AG04450 (cell line): ENCODE measurements at regions not wholly inside any gene's neighbourhood (a gene's known extent, or its start where the extent isn't known, plus 50 kb on each side); places are given as distances from the start of the nearest gene placed in this dataset.

Source experiments
- CTCF ChIA-PET: fragments of 300-600, 350-600 bp; formaldehyde crosslinking; extraction: SDS; loops from one replicate; lab custom pipeline; 2022; ENCODE audit warnings: antibody characterized with exemption, inconsistent platforms; lab: Charles Lee
- POLR2A ChIA-PET: fragments of 350-600 bp; formaldehyde crosslinking; extraction: SDS; loops from one replicate; lab custom pipeline; 2021; ENCODE audit warnings: antibody characterized with exemption, inconsistent platforms; lab: Yijun Ruan, JAX
- DNase-seq: peaks from one replicate; pipeline ENCODE4 v3.0.0-alpha.2; 2011; ENCODE audit warnings: low read depth, low spot score
- H3K27ac ChIP-seq: one replicate; pipeline ENCODE4 v1.5.1; 2012; ENCODE audit warnings: low read depth, low read length, control low read depth
- H3K27me3 ChIP-seq: one replicate; pipeline ENCODE4 v1.6.0; 2012; ENCODE audit warnings: low read length; ENCODE audit not compliant: control insufficient read depth, insufficient read depth
- H3K4me3 ChIP-seq: 2 replicates; pipeline ENCODE4 v1.5.1; 2011; ENCODE audit warnings: mild to moderate bottlenecking, low read depth, low read length, control low read depth
- H3K9me3 ChIP-seq: 2 replicates; pipeline ENCODE4 v1.5.1; 2012; ENCODE audit warnings: low read length; ENCODE audit not compliant: control insufficient read depth, insufficient read depth
- TF ChIP-seq, protein P1 (sequence below): IDR thresholded peaks from 2 replicates; pipeline ENCODE4 v1.5.1; 2011; ENCODE audit warnings: low read depth, low read length, control low read depth, inconsistent platforms

DNA sequence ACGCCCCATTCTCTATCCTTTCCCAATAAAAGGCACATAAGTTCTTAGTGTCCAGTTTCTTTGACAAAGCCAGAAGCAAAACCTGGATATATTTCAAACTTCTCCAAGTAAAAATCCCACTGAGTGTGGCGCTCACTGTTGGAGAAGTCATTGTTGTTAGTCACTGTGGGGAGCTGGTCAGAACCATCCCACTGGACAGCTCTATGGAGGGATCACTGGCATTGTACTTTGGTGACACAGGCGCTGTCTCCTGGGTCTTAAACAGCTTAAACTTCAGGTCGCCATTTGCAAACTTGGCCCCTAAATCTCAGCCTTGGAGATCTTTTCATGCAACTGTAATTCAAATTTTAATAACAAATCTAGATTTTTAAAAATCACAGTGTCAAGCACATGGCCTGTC lies 111.5 kb upstream of the SLC24A3 start:
- CTCF ChIA-PET: no interaction called here

DNA sequence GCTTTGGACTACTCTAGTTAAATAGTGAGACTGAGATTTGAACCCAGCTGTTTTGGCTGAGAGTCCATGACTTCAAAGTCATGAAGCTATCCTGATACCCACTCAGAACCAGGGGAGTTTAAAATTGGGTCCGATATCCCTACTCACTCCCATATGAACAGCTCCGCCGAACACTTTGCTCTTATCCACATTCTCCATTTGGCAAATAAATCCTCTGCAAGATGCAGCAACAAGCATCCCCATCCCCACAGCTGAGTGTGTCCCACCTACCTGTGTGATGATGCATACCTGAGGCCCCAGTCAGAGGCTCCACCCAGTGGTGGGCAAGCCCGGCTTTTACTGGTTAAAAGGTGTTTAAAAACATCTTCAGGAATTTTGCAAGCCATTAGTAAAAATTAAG lies 108.3 kb upstream of the SLC24A3 start:
- POLR2A ChIA-PET: no interaction called here
- CTCF ChIA-PET: interaction anchor here (0.9 kb wide), 1 partner anchor 690 kb away, joined by 4 read pairs; no protein-coding TSS in a partner anchor
- H3K27ac ChIP-seq: no peak overlapping the region
- H3K27me3 ChIP-seq: no peaks in the 10 kb centered on the region
- DNase-seq: no peak
- H3K9me3 ChIP-seq: peaks cover 33% of the 10 kb centered on the region
- TF ChIP-seq, protein P1, sequence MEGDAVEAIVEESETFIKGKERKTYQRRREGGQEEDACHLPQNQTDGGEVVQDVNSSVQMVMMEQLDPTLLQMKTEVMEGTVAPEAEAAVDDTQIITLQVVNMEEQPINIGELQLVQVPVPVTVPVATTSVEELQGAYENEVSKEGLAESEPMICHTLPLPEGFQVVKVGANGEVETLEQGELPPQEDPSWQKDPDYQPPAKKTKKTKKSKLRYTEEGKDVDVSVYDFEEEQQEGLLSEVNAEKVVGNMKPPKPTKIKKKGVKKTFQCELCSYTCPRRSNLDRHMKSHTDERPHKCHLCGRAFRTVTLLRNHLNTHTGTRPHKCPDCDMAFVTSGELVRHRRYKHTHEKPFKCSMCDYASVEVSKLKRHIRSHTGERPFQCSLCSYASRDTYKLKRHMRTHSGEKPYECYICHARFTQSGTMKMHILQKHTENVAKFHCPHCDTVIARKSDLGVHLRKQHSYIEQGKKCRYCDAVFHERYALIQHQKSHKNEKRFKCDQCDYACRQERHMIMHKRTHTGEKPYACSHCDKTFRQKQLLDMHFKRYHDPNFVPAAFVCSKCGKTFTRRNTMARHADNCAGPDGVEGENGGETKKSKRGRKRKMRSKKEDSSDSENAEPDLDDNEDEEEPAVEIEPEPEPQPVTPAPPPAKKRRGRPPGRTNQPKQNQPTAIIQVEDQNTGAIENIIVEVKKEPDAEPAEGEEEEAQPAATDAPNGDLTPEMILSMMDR: no peak
- no peak overlapping the region for H3K4me3 ChIP-seq

More for the DNA sequence above, 111.5 kb upstream of the SLC24A3 start:
- TF ChIP-seq, protein P1: no peak
- Histone ChIP-seq H3K27ac (no peak overlapping the region), H3K4me3 (no peak overlapping the region), H3K27me3 (no peaks in the 10 kb centered on the region), H3K9me3 (peaks cover 44% of the 10 kb centered on the region)
- POLR2A ChIA-PET: no interaction called here
- DNase-seq: no peak

- Histone ChIP-seq H3K27me3 (no peaks in the 10 kb centered on the region), H3K4me3 (no peak overlapping the region), H3K9me3 (peaks cover 25% of the 10 kb centered on the region), H3K27ac (no peak overlapping the region)
- CTCF ChIA-PET: no interaction called here
- DNase-seq: no peak
- TF ChIP-seq, protein P1: no peak
- POLR2A ChIA-PET: no interaction called here
Measured at GRCh38 chr20:19108155-19108554, 104.3 kb upstream of the SLC24A3 start.

DNA sequence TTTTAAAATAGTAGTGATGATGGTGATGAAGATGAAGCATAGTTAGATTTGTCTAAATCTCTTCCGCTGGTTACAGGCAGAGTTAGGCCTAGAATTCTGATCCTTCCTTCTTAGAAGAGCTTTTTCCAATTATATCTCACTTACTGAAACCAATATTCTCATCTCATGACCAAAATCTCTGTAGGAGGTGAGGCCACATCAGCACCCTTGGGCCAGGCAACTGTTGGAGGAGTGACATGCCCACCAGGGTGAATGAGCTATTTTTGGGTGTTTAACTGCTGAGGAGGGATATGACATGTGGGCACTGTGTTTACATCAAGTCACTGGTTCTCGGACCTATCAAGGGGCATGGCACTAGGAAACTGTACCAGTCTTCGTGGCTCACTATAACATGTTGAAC lies 102.2 kb upstream of the SLC24A3 start:
- TF ChIP-seq, protein P1: no peak
- Histone ChIP-seq H3K27ac (no peak overlapping the region), H3K4me3 (no peak overlapping the region), H3K9me3 (peaks cover 23% of the 10 kb centered on the region), H3K27me3 (no peaks in the 10 kb centered on the region)
- POLR2A ChIA-PET: no interaction called here
- no peak for DNase-seq
- CTCF ChIA-PET: no interaction called here

- Histone ChIP-seq H3K9me3 (peaks cover 17% of the 10 kb centered on the region), H3K27ac (no peak overlapping the region), H3K4me3 (no peak overlapping the region), H3K27me3 (no peaks in the 10 kb centered on the region)
- ChIA-PET POLR2A (no interaction called here), CTCF (no interaction called here)
- TF ChIP-seq, protein P1: no peak
- DNase-seq: no peak
Measured at GRCh38 chr20:19110881-19111460, 101.5 kb upstream of the SLC24A3 start.
